Gastroesophageal sphincter (tissue), 3 donors: ENCODE measurements at regions not wholly inside any gene's neighbourhood (a gene's known extent, or its start where the extent isn't known, plus 50 kb on each side); places are given as distances from the start of the nearest gene placed in this dataset.
"Not testable (repeated sequence)": the region's sequence is repeated elsewhere in the genome, so short reads cannot be mapped to it uniquely, and the experiment has no call there.

ENCODE experiments used
- CTCF ChIP-seq, 4 experiments: fragments of 200-600 bp in 2 of 4; fragments of 450-650 bp in 2 of 4; sonication (generic) in 1 of 4; IDR thresholded peaks; one replicate each; pipeline ENCODE4 v1.5.1; 2017 to 2019; ENCODE audit warnings: antibody characterized with exemption in 4 of 4, mild to moderate bottlenecking in 2 of 4, moderate library complexity in 2 of 4
- POLR2A ChIP-seq, 2 donors: fragments of 450-650 bp; IDR thresholded peaks; one replicate each; pipeline ENCODE4 v1.6.1; 2017; ENCODE audit warnings: antibody characterized with exemption in 2 of 2, mild to moderate bottlenecking in 2 of 2, moderate library complexity in 1 of 2

- TF ChIP-seq POLR2A, CTCF (IDR thresholded peaks at IDR 0.05): not testable (repeated sequence)
Observed at GRCh38 chr10:21105331-21105730, 208.2 kb upstream of the NEBL start.
